ENCODE measurements at regions not wholly inside any gene's neighbourhood (a gene's known extent, or its start where the extent isn't known, plus 50 kb on each side); places are given as distances from the start of the nearest gene placed in this dataset.
A peak's percentile ranks its signal among the peaks of the same experiment; 100 is the strongest.

GRCh38 chr11:37947821-37948220, 1349.8 kb upstream of the RAG2 start:
- intact Hi-C loops (cut with DNase I): no loop called here
- H3K9me3 ChIP-seq: no peaks in the 10 kb centered on the region
- WGBS: 100% methylated on average over 3 of the region's 3 CpGs
- H3K27me3 ChIP-seq (replicated peaks; ENCODE audit: insufficient read depth): no peaks in the 10 kb centered on the region
- DNase-seq (ENCODE audit: low spot score): no peak
- no peaks in the 10 kb centered on the region for H3K4me1 ChIP-seq (replicated peaks)
- H3K27ac ChIP-seq: no peak overlapping the region
- H3K36me3 ChIP-seq: no peaks in the 10 kb centered on the region
- H3K4me3 ChIP-seq: no peak overlapping the region
- TF ChIP-seq POLR2AphosphoS5 (IDR thresholded peaks at IDR 0.05): no peak
- no peak for TF ChIP-seq CTCF (IDR thresholded peaks at IDR 0.05)
- TF ChIP-seq POLR2A (IDR thresholded peaks at IDR 0.05): no peak

GRCh38 chr11:37946155-37946766, 1348.2 kb upstream of the RAG2 start:
- 70% methylated on average over 4 of the region's 4 CpGs for WGBS
- no peak overlapping the region for H3K4me3 ChIP-seq
- H3K36me3 ChIP-seq: no peaks in the 10 kb centered on the region
- H3K9me3 ChIP-seq: no peaks in the 10 kb centered on the region
- no peak for TF ChIP-seq POLR2A (IDR thresholded peaks at IDR 0.05)
- TF ChIP-seq POLR2AphosphoS5 (IDR thresholded peaks at IDR 0.05): no peak
- TF ChIP-seq CTCF (IDR thresholded peaks at IDR 0.05): peak in 3 of 4 experiments; percentile 52 to 59 (median 57)
- no peaks in the 10 kb centered on the region for H3K27me3 ChIP-seq (replicated peaks; ENCODE audit: insufficient read depth)
- no peak overlapping the region for H3K27ac ChIP-seq
- no peaks in the 10 kb centered on the region for H3K4me1 ChIP-seq (replicated peaks)
- no peak for DNase-seq (ENCODE audit: low spot score)
- intact Hi-C loops (cut with DNase I): no loop called here

- Histone ChIP-seq H3K4me3 (no peak overlapping the region), H3K27me3 (replicated peaks; ENCODE audit: insufficient read depth) (no peaks in the 10 kb centered on the region), H3K27ac (no peak overlapping the region), H3K9me3 (no peaks in the 10 kb centered on the region), H3K4me1 (replicated peaks) (no peaks in the 10 kb centered on the region), H3K36me3 (no peaks in the 10 kb centered on the region)
- intact Hi-C loops (cut with DNase I): no loop called here
- TF ChIP-seq POLR2A (IDR thresholded peaks at IDR 0.05): no peak
- TF ChIP-seq POLR2AphosphoS5 (IDR thresholded peaks at IDR 0.05): no peak
- no peak for TF ChIP-seq CTCF (IDR thresholded peaks at IDR 0.05)
- no peak for DNase-seq (ENCODE audit: low spot score)
- 18% methylated on average over 2 of the region's 2 CpGs for WGBS
These were observed 1344.0 kb upstream of the RAG2 start for GRCh38 chr11:37942081-37942480.

- no peaks in the 10 kb centered on the region for H3K27me3 ChIP-seq (replicated peaks; ENCODE audit: insufficient read depth)
- H3K36me3 ChIP-seq: no peaks in the 10 kb centered on the region
- no peaks in the 10 kb centered on the region for H3K9me3 ChIP-seq
- H3K4me3 ChIP-seq: no peak overlapping the region
- 89% methylated on average over 3 of the region's 3 CpGs for WGBS
- DNase-seq (ENCODE audit: low spot score): no peak
- TF ChIP-seq CTCF (IDR thresholded peaks at IDR 0.05): no peak
- intact Hi-C loops (cut with DNase I): no loop called here
- H3K27ac ChIP-seq: no peak overlapping the region
- no peaks in the 10 kb centered on the region for H3K4me1 ChIP-seq (replicated peaks)
These were observed 1331.1 kb upstream of the RAG2 start for GRCh38 chr11:37929100-37929653.

DNA sequence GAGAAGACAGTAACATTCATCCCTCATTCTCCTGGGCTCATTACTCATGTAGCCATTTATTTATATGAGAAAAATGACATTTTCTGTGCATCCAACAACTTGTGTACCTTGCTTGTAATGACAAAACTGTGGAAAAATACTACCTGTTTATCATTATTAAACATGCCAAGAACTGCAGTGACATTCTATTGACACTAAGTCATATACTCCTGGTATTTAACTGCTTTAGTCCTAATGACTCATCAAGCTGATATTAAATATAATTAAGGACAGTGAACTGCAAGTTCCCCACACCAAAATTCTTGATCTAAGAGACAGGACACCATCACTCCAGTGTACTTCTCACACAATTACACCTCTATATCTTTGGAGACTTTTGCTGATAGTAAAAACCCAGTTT, 1328.7 kb upstream of the RAG2 start:
- intact Hi-C loops (cut with DNase I): no loop called here
- no peak for DNase-seq (ENCODE audit: low spot score)
- H3K27me3 ChIP-seq (replicated peaks; ENCODE audit: insufficient read depth): no peaks in the 10 kb centered on the region
- no peaks in the 10 kb centered on the region for H3K9me3 ChIP-seq
- TF ChIP-seq POLR2A (IDR thresholded peaks at IDR 0.05): no peak
- TF ChIP-seq POLR2AphosphoS5 (IDR thresholded peaks at IDR 0.05): no peak
- TF ChIP-seq CTCF (IDR thresholded peaks at IDR 0.05): no peak
- no peak overlapping the region for H3K4me3 ChIP-seq
- no peaks in the 10 kb centered on the region for H3K36me3 ChIP-seq
- H3K27ac ChIP-seq: no peak overlapping the region
- H3K4me1 ChIP-seq (replicated peaks): no peaks in the 10 kb centered on the region
